ENCODE measurements at regions not wholly inside any gene's neighbourhood (a gene's known extent, or its start where the extent isn't known, plus 50 kb on each side); places are given as distances from the start of the nearest gene placed in this dataset.

DNA sequence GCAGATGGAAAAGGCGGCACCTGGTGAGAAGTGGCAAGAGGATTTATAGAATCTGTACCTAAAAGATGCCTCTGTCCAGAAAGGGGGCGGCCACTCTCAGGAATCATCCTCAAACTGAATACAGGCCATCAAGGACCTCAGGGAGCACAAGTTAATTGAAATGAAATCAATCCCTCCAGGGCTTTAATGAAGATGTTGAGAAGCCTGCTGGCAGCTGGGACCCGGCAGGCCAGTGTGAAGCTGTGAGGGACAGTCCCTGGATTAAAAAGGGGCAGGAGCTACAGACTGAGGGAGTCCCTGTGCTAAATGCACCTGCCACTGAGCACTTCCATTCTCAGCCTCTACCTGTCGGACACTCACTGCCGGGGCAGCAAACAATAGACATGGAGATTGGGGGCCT, 107.7 kb upstream of the GGTLC1 start:
- intact Hi-C loops (cut with micrococcal nuclease; ENCODE audit: unreplicated experiment), result no loop called here
- BruUV-seq (replicated peaks), result no TSS peak
- Mint-ChIP-seq H3K4me3 (ENCODE audit: low read depth, unreplicated experiment) (no peak overlapping the region), H3K27ac (ENCODE audit: unreplicated experiment) (no peak overlapping the region), H3K36me3 (ENCODE audit: insufficient read depth, unreplicated experiment) (no peaks in the 10 kb centered on the region), H3K9me3 (ENCODE audit: low read depth, unreplicated experiment) (no peaks in the 10 kb centered on the region), H3K27me3 (ENCODE audit: unreplicated experiment) (peaks cover 25% of the 10 kb centered on the region), H3K4me1 (ENCODE audit: low read depth, unreplicated experiment) (no peaks in the 10 kb centered on the region)
- no peak for DNase-seq
- TF ChIP-seq, protein P1, sequence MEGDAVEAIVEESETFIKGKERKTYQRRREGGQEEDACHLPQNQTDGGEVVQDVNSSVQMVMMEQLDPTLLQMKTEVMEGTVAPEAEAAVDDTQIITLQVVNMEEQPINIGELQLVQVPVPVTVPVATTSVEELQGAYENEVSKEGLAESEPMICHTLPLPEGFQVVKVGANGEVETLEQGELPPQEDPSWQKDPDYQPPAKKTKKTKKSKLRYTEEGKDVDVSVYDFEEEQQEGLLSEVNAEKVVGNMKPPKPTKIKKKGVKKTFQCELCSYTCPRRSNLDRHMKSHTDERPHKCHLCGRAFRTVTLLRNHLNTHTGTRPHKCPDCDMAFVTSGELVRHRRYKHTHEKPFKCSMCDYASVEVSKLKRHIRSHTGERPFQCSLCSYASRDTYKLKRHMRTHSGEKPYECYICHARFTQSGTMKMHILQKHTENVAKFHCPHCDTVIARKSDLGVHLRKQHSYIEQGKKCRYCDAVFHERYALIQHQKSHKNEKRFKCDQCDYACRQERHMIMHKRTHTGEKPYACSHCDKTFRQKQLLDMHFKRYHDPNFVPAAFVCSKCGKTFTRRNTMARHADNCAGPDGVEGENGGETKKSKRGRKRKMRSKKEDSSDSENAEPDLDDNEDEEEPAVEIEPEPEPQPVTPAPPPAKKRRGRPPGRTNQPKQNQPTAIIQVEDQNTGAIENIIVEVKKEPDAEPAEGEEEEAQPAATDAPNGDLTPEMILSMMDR (IDR thresholded peaks at IDR 0.05; ENCODE audit: unreplicated experiment), result no peak
- CTCF ChIA-PET, result no interaction called here

DNA sequence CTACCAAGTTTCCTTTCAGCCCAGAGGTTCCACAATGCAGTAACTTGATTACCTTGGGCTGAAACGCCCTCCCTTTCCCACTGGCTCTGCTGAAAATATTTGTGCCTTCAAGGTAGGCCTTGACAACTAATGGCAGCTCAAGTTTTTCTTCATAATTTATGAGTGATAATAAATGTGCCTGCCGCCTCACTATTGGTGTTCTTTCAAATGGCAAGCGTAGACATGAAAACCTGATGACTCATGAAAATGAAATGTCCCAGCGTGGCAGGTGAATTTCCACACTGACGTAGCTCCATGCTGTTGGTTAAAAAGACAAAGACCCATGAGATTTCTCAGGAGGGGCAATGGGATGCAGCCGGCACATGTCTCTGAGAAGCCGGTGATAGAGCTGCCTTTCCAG, 107.2 kb upstream of the GGTLC1 start:
- no peak overlapping the region for H3K4me3 Mint-ChIP-seq (ENCODE audit: low read depth, unreplicated experiment)
- H3K36me3 Mint-ChIP-seq (ENCODE audit: insufficient read depth, unreplicated experiment), result no peaks in the 10 kb centered on the region
- H3K27me3 Mint-ChIP-seq (ENCODE audit: unreplicated experiment), result peaks cover 25% of the 10 kb centered on the region
- CTCF ChIA-PET, result no interaction called here
- BruUV-seq (replicated peaks), result no TSS peak
- intact Hi-C loops (cut with micrococcal nuclease; ENCODE audit: unreplicated experiment), result no loop called here
- no peak overlapping the region for H3K27ac Mint-ChIP-seq (ENCODE audit: unreplicated experiment)
- H3K9me3 Mint-ChIP-seq (ENCODE audit: low read depth, unreplicated experiment), result no peaks in the 10 kb centered on the region
- TF ChIP-seq, protein P1 (IDR thresholded peaks at IDR 0.05; ENCODE audit: unreplicated experiment), result no peak
- H3K4me1 Mint-ChIP-seq (ENCODE audit: low read depth, unreplicated experiment), result no peaks in the 10 kb centered on the region
- no peak for DNase-seq

DNA sequence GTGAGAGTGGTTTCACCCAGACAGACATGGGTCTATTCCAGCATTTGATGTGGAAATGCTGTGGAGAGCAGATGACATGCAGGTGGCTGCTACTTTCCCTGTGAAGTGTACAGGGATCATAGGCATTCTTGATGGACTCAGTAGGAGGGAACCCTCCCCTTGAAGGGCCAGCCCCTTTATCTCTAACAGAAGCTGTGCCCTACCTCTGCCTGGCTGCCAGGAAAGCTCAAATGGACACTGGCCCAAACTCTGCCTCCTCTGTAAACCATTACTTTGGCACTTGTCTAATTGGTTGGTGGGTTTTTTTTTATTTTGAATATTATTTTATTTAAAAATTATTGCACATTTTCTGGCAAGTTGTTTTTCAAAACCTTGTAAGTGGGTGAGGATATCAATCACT, 106.7 kb upstream of the GGTLC1 start:
- Mint-ChIP-seq H3K4me1 (ENCODE audit: low read depth, unreplicated experiment) (no peaks in the 10 kb centered on the region), H3K4me3 (ENCODE audit: low read depth, unreplicated experiment) (no peak overlapping the region), H3K36me3 (ENCODE audit: insufficient read depth, unreplicated experiment) (no peaks in the 10 kb centered on the region), H3K27ac (ENCODE audit: unreplicated experiment) (no peak overlapping the region), H3K27me3 (ENCODE audit: unreplicated experiment) (peaks cover 25% of the 10 kb centered on the region), H3K9me3 (ENCODE audit: low read depth, unreplicated experiment) (no peaks in the 10 kb centered on the region)
- DNase-seq, result no peak
- BruUV-seq (replicated peaks), result no TSS peak
- intact Hi-C loops (cut with micrococcal nuclease; ENCODE audit: unreplicated experiment), result no loop called here
- CTCF ChIA-PET, result no interaction called here
- TF ChIP-seq, protein P1 (IDR thresholded peaks at IDR 0.05; ENCODE audit: unreplicated experiment), result no peak

DNA sequence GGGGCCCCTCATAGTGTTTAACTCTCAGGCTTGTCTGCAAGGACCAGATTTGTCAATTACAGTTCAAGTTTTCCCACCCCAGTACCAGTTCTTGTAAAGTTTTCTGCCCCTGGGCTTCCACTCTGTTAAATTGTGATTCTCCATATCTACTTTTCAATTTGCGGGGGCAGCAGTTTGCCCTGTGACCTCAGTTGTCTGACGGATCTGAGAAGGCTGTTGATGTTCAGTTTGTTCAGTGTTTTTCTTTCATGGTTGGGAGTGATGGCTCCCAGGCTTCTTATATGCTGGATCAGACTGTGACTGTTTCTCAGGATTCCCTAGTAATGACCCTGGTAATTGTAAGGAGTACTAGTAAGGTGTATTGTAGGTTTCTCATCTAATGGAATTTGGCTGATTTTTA, 101.0 kb upstream of the GGTLC1 start:
- BruUV-seq (replicated peaks), result no TSS peak
- no peaks in the 10 kb centered on the region for H3K4me1 Mint-ChIP-seq (ENCODE audit: low read depth, unreplicated experiment)
- CTCF ChIA-PET, result no interaction called here
- TF ChIP-seq, protein P1 (IDR thresholded peaks at IDR 0.05; ENCODE audit: unreplicated experiment), result no peak
- peaks cover 7% of the 10 kb centered on the region for H3K27me3 Mint-ChIP-seq (ENCODE audit: unreplicated experiment)
- no peak overlapping the region for H3K27ac Mint-ChIP-seq (ENCODE audit: unreplicated experiment)
- H3K9me3 Mint-ChIP-seq (ENCODE audit: low read depth, unreplicated experiment), result no peaks in the 10 kb centered on the region
- H3K36me3 Mint-ChIP-seq (ENCODE audit: insufficient read depth, unreplicated experiment), result no peaks in the 10 kb centered on the region
- H3K4me3 Mint-ChIP-seq (ENCODE audit: low read depth, unreplicated experiment), result no peak overlapping the region
- DNase-seq, result no peak
- intact Hi-C loops (cut with micrococcal nuclease; ENCODE audit: unreplicated experiment), result no loop called here

DNA sequence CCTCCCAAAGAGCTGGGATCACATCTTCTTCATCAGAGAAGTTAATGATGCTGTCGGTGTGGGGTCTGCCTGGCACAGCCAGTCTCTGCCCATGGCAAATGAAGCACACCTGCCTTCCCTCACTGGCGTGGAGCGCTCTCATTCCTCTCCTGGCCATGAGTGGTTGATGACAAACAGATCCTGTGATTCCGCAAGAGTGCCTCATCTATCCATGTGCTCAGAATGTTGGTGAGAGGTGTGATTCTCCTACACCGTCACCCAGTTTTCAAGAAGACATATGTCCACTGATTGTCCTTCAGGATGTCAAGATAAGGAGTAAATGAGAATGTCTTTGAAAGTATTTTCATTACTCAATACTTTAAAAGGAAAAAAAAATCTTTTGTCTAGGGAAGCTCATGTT, 97.5 kb upstream of the GGTLC1 start:
- DNase-seq, result no peak
- no TSS peak for BruUV-seq (replicated peaks)
- H3K4me1 Mint-ChIP-seq (ENCODE audit: low read depth, unreplicated experiment), result no peaks in the 10 kb centered on the region
- H3K27me3 Mint-ChIP-seq (ENCODE audit: unreplicated experiment), result no peaks in the 10 kb centered on the region
- TF ChIP-seq, protein P1 (IDR thresholded peaks at IDR 0.05; ENCODE audit: unreplicated experiment), result no peak
- H3K9me3 Mint-ChIP-seq (ENCODE audit: low read depth, unreplicated experiment), result no peaks in the 10 kb centered on the region
- CTCF ChIA-PET, result no interaction called here
- H3K4me3 Mint-ChIP-seq (ENCODE audit: low read depth, unreplicated experiment), result no peak overlapping the region
- intact Hi-C loops (cut with micrococcal nuclease; ENCODE audit: unreplicated experiment), result no loop called here
- no peak overlapping the region for H3K27ac Mint-ChIP-seq (ENCODE audit: unreplicated experiment)
- no peaks in the 10 kb centered on the region for H3K36me3 Mint-ChIP-seq (ENCODE audit: insufficient read depth, unreplicated experiment)
